ENCODE measurements at regions not wholly inside any gene's neighbourhood (a gene's known extent, or its start where the extent isn't known, plus 50 kb on each side); places are given as distances from the start of the nearest gene placed in this dataset.

DNA sequence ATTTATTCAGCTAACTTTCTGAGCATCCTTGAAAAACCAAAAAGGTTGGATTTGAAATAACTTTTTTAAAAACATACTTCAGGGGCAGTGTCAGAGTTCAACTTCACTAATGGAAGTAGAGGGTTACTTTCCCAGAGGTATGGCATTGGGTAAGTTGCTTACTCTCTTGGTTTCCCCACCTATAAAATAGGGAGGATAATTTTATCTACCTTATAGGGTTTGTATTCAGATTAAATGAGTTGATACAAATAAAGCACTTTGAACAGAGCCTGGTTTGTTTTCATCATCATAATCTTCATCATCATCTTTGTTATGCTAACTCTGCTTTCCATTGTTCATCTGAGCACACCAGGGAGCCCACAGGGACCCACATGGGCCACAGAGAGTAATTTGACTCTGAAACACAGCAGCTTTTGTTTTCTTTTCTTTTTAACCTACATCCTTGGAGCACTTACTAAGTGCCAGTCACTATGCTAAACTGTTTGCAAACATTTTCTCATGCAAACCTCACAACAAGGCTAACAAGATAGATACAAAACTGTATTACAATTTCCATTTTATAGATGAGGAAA, 179.1 kb upstream of the SLC24A2 start:
- no peak overlapping the region for H3K27ac ChIP-seq
- no peaks in the 10 kb centered on the region for H3K4me1 ChIP-seq
- no peaks in the 10 kb centered on the region for H3K36me3 ChIP-seq
- TF ChIP-seq POLR2A (IDR thresholded peaks at IDR 0.05) (no peak), EP300 (IDR thresholded peaks at IDR 0.05) (no peak), CTCF (IDR thresholded peaks at IDR 0.05) (no peak), POLR2AphosphoS5 (IDR thresholded peaks at IDR 0.05) (no peak)
- no peak overlapping the region for H3K4me3 ChIP-seq
- no peaks in the 10 kb centered on the region for H3K27me3 ChIP-seq
- DNase-seq (ENCODE audit: low spot score in 2 of 2) = no peak
- no peaks in the 10 kb centered on the region for H3K9me3 ChIP-seq

DNA sequence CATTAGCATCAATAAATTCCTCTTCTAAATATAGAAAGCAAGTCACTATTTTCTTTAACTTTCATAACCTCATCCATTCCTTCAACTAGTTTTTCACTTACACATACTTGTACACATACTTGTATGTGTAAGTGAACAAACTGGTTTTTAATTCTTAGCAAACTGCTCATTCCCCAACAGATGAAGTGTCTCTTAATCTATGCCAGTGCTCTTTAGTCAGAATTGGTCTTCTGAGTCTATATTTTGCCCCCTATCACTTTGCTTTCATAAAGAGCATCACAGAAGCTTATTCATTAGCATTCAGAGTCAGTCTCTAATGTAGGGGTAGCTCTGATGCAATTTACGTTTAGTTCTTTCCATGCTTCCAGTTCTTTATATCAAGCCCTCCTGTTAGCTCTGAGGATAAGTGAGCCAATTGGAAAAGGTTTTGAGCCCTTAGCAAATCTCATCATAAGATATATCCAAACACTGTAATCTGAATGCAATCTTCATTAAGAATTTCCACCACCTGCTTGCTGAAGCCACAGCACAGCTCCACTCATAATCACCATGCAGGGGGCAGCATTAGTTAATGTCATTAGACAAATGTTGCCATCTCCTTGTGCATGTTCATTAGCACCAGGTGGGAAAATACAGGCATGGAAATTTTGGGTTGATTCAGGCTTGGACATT, 178.5 kb upstream of the SLC24A2 start:
- Histone ChIP-seq H3K27ac (no peak overlapping the region), H3K4me3 (no peak overlapping the region), H3K4me1 (no peaks in the 10 kb centered on the region), H3K27me3 (no peaks in the 10 kb centered on the region), H3K9me3 (no peaks in the 10 kb centered on the region), H3K36me3 (no peaks in the 10 kb centered on the region)
- DNase-seq (ENCODE audit: low spot score in 2 of 2) = no peak
- TF ChIP-seq EP300 (IDR thresholded peaks at IDR 0.05) (no peak), CTCF (IDR thresholded peaks at IDR 0.05) (no peak), POLR2A (IDR thresholded peaks at IDR 0.05) (no peak), POLR2AphosphoS5 (IDR thresholded peaks at IDR 0.05) (no peak)
- 76% methylated on average over 1 of the region's 1 CpG for WGBS

GRCh38 chr9:19965336-19965735, 176.5 kb upstream of the SLC24A2 start:
- Histone ChIP-seq H3K27ac (no peak overlapping the region), H3K4me1 (no peaks in the 10 kb centered on the region), H3K27me3 (no peaks in the 10 kb centered on the region), H3K4me3 (no peak overlapping the region), H3K9me3 (no peaks in the 10 kb centered on the region), H3K36me3 (no peaks in the 10 kb centered on the region)
- no peak for DNase-seq (ENCODE audit: low spot score in 2 of 2)
- TF ChIP-seq EP300 (IDR thresholded peaks at IDR 0.05) = no peak
- TF ChIP-seq POLR2AphosphoS5 (IDR thresholded peaks at IDR 0.05) = no peak
- no peak for TF ChIP-seq CTCF (IDR thresholded peaks at IDR 0.05)
- no peak for TF ChIP-seq POLR2A (IDR thresholded peaks at IDR 0.05)
- WGBS = 87% methylated on average over 4 of the region's 4 CpGs

DNA sequence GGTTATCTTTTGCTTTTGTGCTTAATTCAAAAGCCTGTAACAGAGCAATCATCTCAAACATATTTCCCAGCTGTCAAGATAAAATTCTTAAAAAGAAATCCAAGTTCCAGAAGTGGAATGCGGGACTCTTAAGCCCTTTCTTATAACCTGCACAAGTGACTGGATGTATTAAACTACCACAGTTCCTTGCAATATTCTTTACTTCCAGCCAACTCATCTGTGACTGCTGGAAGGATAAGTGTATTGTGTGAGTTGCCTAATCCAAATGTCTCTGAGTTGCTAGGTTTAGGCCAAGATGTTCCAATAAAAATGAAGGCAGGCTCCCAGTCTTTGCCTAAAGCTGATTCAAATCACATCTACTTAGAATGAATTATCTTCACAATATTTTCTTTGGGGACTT, 159.2 kb upstream of the SLC24A2 start:
- Histone ChIP-seq H3K36me3 (no peaks in the 10 kb centered on the region), H3K9me3 (no peaks in the 10 kb centered on the region)

More for the DNA sequence above, 159.2 kb upstream of the SLC24A2 start:
- Histone ChIP-seq H3K27me3 (no peaks in the 10 kb centered on the region), H3K4me1 (no peaks in the 10 kb centered on the region), H3K4me3 (no peak overlapping the region), H3K27ac (no peak overlapping the region)
- WGBS = 73% methylated on average over 1 of the region's 1 CpG
- TF ChIP-seq POLR2A (IDR thresholded peaks at IDR 0.05) = no peak
- no peak for TF ChIP-seq POLR2AphosphoS5 (IDR thresholded peaks at IDR 0.05)
- TF ChIP-seq CTCF (IDR thresholded peaks at IDR 0.05) = no peak
- TF ChIP-seq EP300 (IDR thresholded peaks at IDR 0.05) = no peak
- no peak for DNase-seq (ENCODE audit: low spot score in 2 of 2)

All from suprapubic skin (tissue), 4 donors.